BE2C (cell line): ENCODE measurements at regions not wholly inside any gene's neighbourhood (a gene's known extent, or its start where the extent isn't known, plus 50 kb on each side); places are given as distances from the start of the nearest gene placed in this dataset.

Experiments used
- DNase-seq: peaks from one replicate; pipeline ENCODE4 v3.0.0-alpha.2; 2020
- H3K27me3 ChIP-seq: fragments of 250-450 bp; sonication (Bioruptor Pico); 2 replicates; pipeline ENCODE4 v1.5.1; 2020; ENCODE audit warnings: mild to moderate bottlenecking
- H3K36me3 ChIP-seq: fragments of 250-450 bp; sonication (Bioruptor Pico); 2 replicates; pipeline ENCODE4 v1.5.1; 2020; ENCODE audit warnings: mild to moderate bottlenecking
- H3K4me1 ChIP-seq: fragments of 250-450 bp; sonication (Bioruptor Pico); 2 replicates; pipeline ENCODE4 v1.5.1; 2020
- H3K4me3 ChIP-seq: 2 replicates; pipeline ENCODE4 v1.5.1; 2011; ENCODE audit warnings: low read depth, low read length
- H3K9me3 ChIP-seq: fragments of 250-450 bp; sonication (Bioruptor Pico); 2 replicates; pipeline ENCODE4 v1.5.1; 2020
- CTCF ChIP-seq: IDR thresholded peaks from 2 replicates; pipeline ENCODE4 v1.5.1; 2012; ENCODE audit warnings: mild to moderate bottlenecking, low read depth, low read length

- Histone ChIP-seq H3K36me3 (no peaks in the 10 kb centered on the region), H3K4me3 (no peak overlapping the region), H3K4me1 (peaks cover 15% of the 10 kb centered on the region), H3K9me3 (no peaks in the 10 kb centered on the region), H3K27me3 (peaks cover 4% of the 10 kb centered on the region)
- TF ChIP-seq CTCF = no peak
- DNase-seq = no peak
Observed at GRCh38 chr2:236938126-236938525, 147.6 kb upstream of the COPS8 start.

GRCh38 chr2:236939271-236939670, 146.4 kb upstream of the COPS8 start:
- no peak for TF ChIP-seq CTCF

GRCh38 chr2:236939721-236940231, 145.9 kb upstream of the COPS8 start:
- Histone ChIP-seq H3K4me3 (no peak overlapping the region), H3K36me3 (no peaks in the 10 kb centered on the region), H3K9me3 (no peaks in the 10 kb centered on the region), H3K27me3 (peaks cover 5% of the 10 kb centered on the region; the same call in 1 of the 2 replicates), H3K4me1 (peaks cover 17% of the 10 kb centered on the region)
- peak; percentile 57 for DNase-seq
- TF ChIP-seq CTCF = no peak

More at GRCh38 chr2:236939271-236939670, 146.4 kb upstream of the COPS8 start:
- Histone ChIP-seq H3K4me1 (peaks cover 17% of the 10 kb centered on the region), H3K27me3 (peaks cover 5% of the 10 kb centered on the region; the same call in 1 of the 2 replicates), H3K9me3 (no peaks in the 10 kb centered on the region), H3K4me3 (no peak overlapping the region), H3K36me3 (no peaks in the 10 kb centered on the region)
- no peak for DNase-seq

GRCh38 chr2:236940497-236940896, 145.2 kb upstream of the COPS8 start:
- TF ChIP-seq CTCF = no peak
- DNase-seq = no peak
- Histone ChIP-seq H3K27me3 (peaks cover 5% of the 10 kb centered on the region; the same call in 1 of the 2 replicates), H3K4me1 (peaks cover 17% of the 10 kb centered on the region), H3K4me3 (no peak overlapping the region), H3K9me3 (no peaks in the 10 kb centered on the region), H3K36me3 (no peaks in the 10 kb centered on the region)

GRCh38 chr2:236940916-236941520, 144.7 kb upstream of the COPS8 start:
- peaks cover 5% of the 10 kb centered on the region; the same call in 1 of the 2 replicates for H3K27me3 ChIP-seq
- no peaks in the 10 kb centered on the region for H3K36me3 ChIP-seq
- H3K9me3 ChIP-seq = no peaks in the 10 kb centered on the region
- H3K4me1 ChIP-seq = peaks cover 17% of the 10 kb centered on the region
- no peak for DNase-seq
- H3K4me3 ChIP-seq = no peak overlapping the region
- no peak for TF ChIP-seq CTCF

- DNase-seq = no peak
- H3K4me1 ChIP-seq = peaks cover 17% of the 10 kb centered on the region
- H3K4me3 ChIP-seq = no peak overlapping the region
- no peak for TF ChIP-seq CTCF
- no peaks in the 10 kb centered on the region for H3K9me3 ChIP-seq
- peaks cover 5% of the 10 kb centered on the region; the same call in 1 of the 2 replicates for H3K27me3 ChIP-seq
- no peaks in the 10 kb centered on the region for H3K36me3 ChIP-seq
Observed at GRCh38 chr2:236941551-236941950, 144.1 kb upstream of the COPS8 start.
